A549 (cell line): ENCODE measurements at regions not wholly inside any gene's neighbourhood (a gene's known extent, or its start where the extent isn't known, plus 50 kb on each side); places are given as distances from the start of the nearest gene placed in this dataset.

Source experiments
- ATAC-seq, 2 experiments: fragments of 200-7000 bp in 1 of 2; fragments of >200 bp in 1 of 2; cut with Nextera tagmentation in 1 of 2; cut with Tn5 transposase in 1 of 2; 3 replicates each; pipeline versions ENCODE4 v1.8.0 to v1.9.1; 2018 to 2020; ENCODE audit warnings: mild to moderate bottlenecking in 1 of 2, moderate library complexity in 1 of 2
- CTCF ChIA-PET: fragments of 300-600 bp; sonication (Branson Sonifier 250); formaldehyde crosslinking; extraction: SDS; loops from one replicate; lab custom pipeline; 2021; ENCODE audit warnings: antibody characterized with exemption, inconsistent platforms; lab: Yijun Ruan, JAX
- POLR2A ChIA-PET: fragments of 350-600 bp; formaldehyde crosslinking; extraction: SDS; loops from one replicate; lab custom pipeline; 2021; ENCODE audit warnings: antibody characterized with exemption, inconsistent platforms; lab: Yijun Ruan, JAX
- DNase-seq, 2 experiments: peaks; one replicate each; pipeline versions ENCODE4 v3.0.0 to v3.0.0-alpha.2; 2011 to 2016; ENCODE audit warnings: low read depth in 1 of 2, low spot score in 1 of 2
- FAIRE-seq: peaks from 2 replicates; lab custom pipeline; 2011; peaks lifted over from hg19 to GRCh38; lab: Jason Lieb, UNC
- H3K27ac ChIP-seq, 2 experiments: fragments of >200 bp; sonication (Bioruptor Twin); formaldehyde crosslinking; 3 replicates each; pipeline ENCODE4 v1.5.1; 2016 to 2017
- H3K4me1 ChIP-seq: fragments of >200 bp; sonication (Bioruptor Twin); formaldehyde crosslinking; 3 replicates; pipeline ENCODE4 v1.6.1; 2016
- H3K4me2 ChIP-seq: fragments of >200 bp; sonication (Bioruptor Twin); formaldehyde crosslinking; 3 replicates; pipeline ENCODE4 v1.6.1; 2016
- H3K4me3 ChIP-seq: fragments of >200 bp; sonication (Bioruptor Twin); formaldehyde crosslinking; 3 replicates; pipeline ENCODE4 v1.5.1; 2016
- H3K9me3 ChIP-seq: fragments of >200 bp; sonication (Bioruptor Twin); formaldehyde crosslinking; 3 replicates; pipeline ENCODE4 v1.6.1; 2016
- BCL3 ChIP-seq: fragments of >200 bp; sonication (Bioruptor Twin); formaldehyde crosslinking; IDR thresholded peaks from 3 replicates; pipeline ENCODE4 v1.6.1; 2016
- BHLHE40 ChIP-seq: IDR thresholded peaks from 2 replicates; pipeline ENCODE4 v1.6.1; 2012; ENCODE audit warnings: low read depth, low read length, inconsistent platforms
- CBX2 ChIP-seq: fragments of 200-600 bp; sonication (generic); IDR thresholded peaks from 2 replicates; pipeline ENCODE4 v1.6.1; 2016; ENCODE audit warnings: low read depth, mild to moderate bottlenecking, borderline replicate concordance
- CBX8 ChIP-seq: fragments of 200-600 bp; sonication (generic); IDR thresholded peaks from 2 replicates; pipeline ENCODE4 v1.6.1; 2016
- EP300 ChIP-seq, 2 experiments: fragments of >200 bp; sonication (Bioruptor Twin); formaldehyde crosslinking; IDR thresholded peaks; 2 replicates in 1 of 2; 3 replicates in 1 of 2; pipeline ENCODE4 v1.6.1; 2016 to 2017
- ESRRA ChIP-seq: fragments of 150-350 bp; IDR thresholded peaks from 2 replicates; pipeline ENCODE4 v1.6.1; 2014; ENCODE audit warnings: mild to moderate bottlenecking, low read length, borderline replicate concordance
- FOSB ChIP-seq: fragments of 250-450 bp; sonication (Bioruptor Pico); IDR thresholded peaks from 2 replicates; pipeline ENCODE4 v1.5.0; 2020; ENCODE audit warnings: mild to moderate bottlenecking, moderate library complexity
- FOSL2 ChIP-seq, 2 experiments: fragments of 450-650 bp in 1 of 2; fragments of >200 bp in 1 of 2; sonication (Bioruptor Twin) in 1 of 2; formaldehyde crosslinking; IDR thresholded peaks; 2 replicates each; pipeline versions ENCODE4 v1.5.0 to v1.6.1; 2016 to 2020; ENCODE audit warnings: mild to moderate bottlenecking in 1 of 2, moderate library complexity in 1 of 2
- FOXS1 ChIP-seq: fragments of 250-450 bp; sonication (Bioruptor Pico); IDR thresholded peaks from 2 replicates; pipeline ENCODE4 v1.5.0; 2020; ENCODE audit warnings: mild to moderate bottlenecking, moderate library complexity
- GATA3 ChIP-seq: IDR thresholded peaks from 2 replicates; pipeline ENCODE4 v1.6.1; 2012; ENCODE audit warnings: borderline replicate concordance
- HES2 ChIP-seq: fragments of >200 bp; sonication (Bioruptor Twin); formaldehyde crosslinking; IDR thresholded peaks from 2 replicates; pipeline ENCODE4 v1.6.1; 2016
- HEYL ChIP-seq: fragments of 250-450 bp; sonication (Bioruptor Pico); IDR thresholded peaks from 2 replicates; pipeline ENCODE4 v1.8.0; 2021; ENCODE audit warnings: mild to moderate bottlenecking, moderate library complexity
- HMGXB4 ChIP-seq: fragments of 250-450 bp; sonication (Bioruptor Pico); IDR thresholded peaks from 2 replicates; pipeline ENCODE4 v1.5.0; 2021; ENCODE audit warnings: mild to moderate bottlenecking, moderate library complexity, borderline replicate concordance
- JUN ChIP-seq, 2 experiments: fragments of >200 bp; sonication (Bioruptor Twin); formaldehyde crosslinking; IDR thresholded peaks; 2 replicates in 1 of 2; 3 replicates in 1 of 2; pipeline ENCODE4 v1.6.1; 2016 to 2017
- JUNB ChIP-seq: fragments of >200 bp; sonication (Bioruptor Twin); formaldehyde crosslinking; IDR thresholded peaks from 2 replicates; pipeline ENCODE4 v1.6.1; 2016
- MAFK ChIP-seq: fragments of 450-650 bp; IDR thresholded peaks from 2 replicates; pipeline ENCODE4 v1.6.1; 2014; ENCODE audit not compliant: partially characterized antibody
- MAZ ChIP-seq: fragments of 150-350 bp; IDR thresholded peaks from 2 replicates; pipeline ENCODE4 v1.6.1; 2014; ENCODE audit warnings: antibody characterized with exemption, low read depth, low read length, borderline replicate concordance
- NFE2L2 ChIP-seq: fragments of 150-350 bp; conservative IDR thresholded peaks from 2 replicates; pipeline ENCODE4 v1.6.1; 2014; ENCODE audit warnings: low read length
- NPAS2 ChIP-seq: fragments of 250-450 bp; sonication (Bioruptor Pico); IDR thresholded peaks from 2 replicates; pipeline ENCODE4 v1.8.0; 2022; ENCODE audit warnings: mild to moderate bottlenecking, moderate library complexity, borderline replicate concordance
- PBX3 ChIP-seq: IDR thresholded peaks from 2 replicates; pipeline ENCODE4 v1.6.1; 2012
- RNF2 ChIP-seq: fragments of 200-600 bp; sonication (generic); IDR thresholded peaks from 2 replicates; pipeline ENCODE4 v1.6.1; 2016; ENCODE audit warnings: low read depth, mild to moderate bottlenecking, antibody characterized with exemption, moderate library complexity, borderline replicate concordance
- SMC3 ChIP-seq: fragments of >200 bp; sonication (Bioruptor Twin); formaldehyde crosslinking; IDR thresholded peaks from 3 replicates; pipeline ENCODE4 v1.6.1; 2018; ENCODE audit warnings: inconsistent platforms
- SREBF2 ChIP-seq: fragments of 450-650 bp; IDR thresholded peaks from 2 replicates; pipeline ENCODE4 v1.6.1; 2014; ENCODE audit warnings: mild to moderate bottlenecking, moderate library complexity
- TFCP2L1 ChIP-seq: fragments of 250-450 bp; sonication (Bioruptor Pico); IDR thresholded peaks from 2 replicates; pipeline ENCODE4 v1.5.0; 2021; ENCODE audit warnings: mild to moderate bottlenecking
- ZC3H11A ChIP-seq: fragments of 450-650 bp; IDR thresholded peaks from 2 replicates; pipeline ENCODE4 v1.6.1; 2014; ENCODE audit warnings: antibody characterized with exemption, mild to moderate bottlenecking
- ZNF302 ChIP-seq: fragments of 250-450 bp; sonication (Bioruptor Pico); IDR thresholded peaks from 2 replicates; pipeline ENCODE4 v1.9.0; 2021; ENCODE audit warnings: inconsistent platforms, mild to moderate bottlenecking, moderate library complexity
- ZSCAN20 ChIP-seq: fragments of 250-450 bp; sonication (Bioruptor Pico); IDR thresholded peaks from 2 replicates; pipeline ENCODE4 v1.8.0; 2022; ENCODE audit warnings: mild to moderate bottlenecking, moderate library complexity
- WGBS: methylation state at CpG from one replicate; pipeline ENCODE4 v1.1.6; 2017; ENCODE audit errors: missing lambda C conversion rate; 5-methylcytosine and 5-hydroxymethylcytosine counted together
- TF ChIP-seq, protein P1 (sequence below): fragments of 150-350 bp; IDR thresholded peaks from 2 replicates; pipeline ENCODE4 v1.6.1; 2014; ENCODE audit warnings: low read depth, mild to moderate bottlenecking, low read length
- TF ChIP-seq, protein P2 (sequence below): fragments of >200 bp; sonication (Bioruptor Twin); formaldehyde crosslinking; IDR thresholded peaks from 3 replicates; pipeline ENCODE4 v1.5.1; 2016

DNA sequence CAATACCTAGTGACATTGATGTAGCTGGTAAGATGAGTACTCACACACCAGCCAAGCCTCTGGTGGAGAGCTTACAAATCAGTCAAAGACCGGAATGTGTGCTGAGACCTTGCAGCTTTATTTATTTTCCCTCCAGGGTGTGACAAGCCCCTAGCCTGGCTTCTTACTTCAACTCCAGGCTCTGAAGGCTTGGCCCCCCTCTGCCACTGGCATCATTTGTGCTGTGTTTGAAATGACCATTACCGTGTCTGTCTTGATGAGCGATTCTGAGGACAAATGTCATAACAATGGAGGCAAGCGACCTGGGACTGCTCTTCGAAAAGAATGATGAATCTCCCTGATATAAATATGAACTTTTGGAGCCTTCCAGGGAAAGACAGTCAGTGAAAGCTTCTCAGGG lies 749.9 kb upstream of the HS6ST1 start:
- H3K9me3 ChIP-seq: no peaks in the 10 kb centered on the region
- no peak for FAIRE-seq
- no peak overlapping the region for H3K4me3 ChIP-seq
- no peak for TF ChIP-seq CBX2
- TF ChIP-seq FOSB (CRISPR knock-in tag): no peak
- TF ChIP-seq BCL3: no peak
- TF ChIP-seq PBX3: no peak
- no peak for TF ChIP-seq MAZ
- TF ChIP-seq FOSL2 (IDR thresholded peaks at IDR 0.05): no peak
- no peak for TF ChIP-seq FOSL2 (CRISPR knock-in tag; IDR thresholded peaks at IDR 0.05)
- TF ChIP-seq BHLHE40: no peak
- TF ChIP-seq RNF2: no peak
- no peak for TF ChIP-seq TFCP2L1
- no peak for TF ChIP-seq HES2
- TF ChIP-seq SMC3: no peak
- TF ChIP-seq HMGXB4 (CRISPR knock-in tag): no peak
- TF ChIP-seq, protein P1, sequence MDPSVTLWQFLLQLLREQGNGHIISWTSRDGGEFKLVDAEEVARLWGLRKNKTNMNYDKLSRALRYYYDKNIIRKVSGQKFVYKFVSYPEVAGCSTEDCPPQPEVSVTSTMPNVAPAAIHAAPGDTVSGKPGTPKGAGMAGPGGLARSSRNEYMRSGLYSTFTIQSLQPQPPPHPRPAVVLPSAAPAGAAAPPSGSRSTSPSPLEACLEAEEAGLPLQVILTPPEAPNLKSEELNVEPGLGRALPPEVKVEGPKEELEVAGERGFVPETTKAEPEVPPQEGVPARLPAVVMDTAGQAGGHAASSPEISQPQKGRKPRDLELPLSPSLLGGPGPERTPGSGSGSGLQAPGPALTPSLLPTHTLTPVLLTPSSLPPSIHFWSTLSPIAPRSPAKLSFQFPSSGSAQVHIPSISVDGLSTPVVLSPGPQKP: no peak
- no peak for TF ChIP-seq NPAS2 (CRISPR knock-in tag)
- TF ChIP-seq HEYL (CRISPR knock-in tag): no peak
- TF ChIP-seq FOXS1 (CRISPR knock-in tag): no peak
- no peak for TF ChIP-seq NFE2L2
- TF ChIP-seq ZNF302 (CRISPR knock-in tag): no peak
- TF ChIP-seq ZC3H11A: no peak
- TF ChIP-seq, all 56 proteins: peak for 0
- CTCF ChIA-PET: no interaction called here
- DNase-seq (no peak), ATAC-seq (no peak)
- no peaks in the 10 kb centered on the region for H3K4me1 ChIP-seq
- POLR2A ChIA-PET: no interaction called here
- H3K27ac ChIP-seq: no peak overlapping the region
- no peak overlapping the region for H3K4me2 ChIP-seq
- 60% methylated on average over 5 of the region's 5 CpGs for WGBS

DNA sequence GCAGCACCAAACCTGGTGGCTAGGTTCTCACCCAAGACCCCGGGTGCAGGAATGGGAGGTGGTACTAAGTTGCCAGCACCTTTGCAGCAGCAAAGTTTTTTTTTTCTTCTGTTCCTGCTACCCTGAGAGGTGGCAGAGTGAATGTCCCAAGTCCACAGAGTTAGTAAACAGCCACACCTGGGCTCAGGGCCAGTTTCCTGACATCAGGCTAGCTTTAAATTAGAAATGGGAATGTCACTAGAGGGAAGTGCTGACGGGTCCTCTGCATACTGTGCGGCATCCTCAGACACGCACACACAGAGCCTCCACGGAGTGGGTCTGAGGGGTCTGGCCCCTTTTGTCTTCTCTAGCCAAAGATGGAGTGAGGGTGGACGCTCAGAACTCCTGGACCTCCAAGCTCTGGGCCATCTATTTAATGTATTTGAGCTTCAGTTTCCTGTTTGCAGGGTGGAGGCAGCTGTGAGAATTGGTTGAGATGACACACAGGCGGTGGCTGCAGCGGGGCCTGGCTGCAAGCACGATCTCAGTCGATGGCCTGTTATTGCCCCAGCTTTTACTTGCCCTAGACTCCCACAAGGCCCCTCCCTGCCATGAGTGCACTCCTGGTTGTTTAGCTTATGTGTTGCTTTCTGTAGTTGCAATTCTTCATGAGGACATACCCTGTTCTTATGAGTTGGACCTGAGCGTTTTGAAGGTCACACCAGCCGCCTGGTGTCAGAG lies 751.4 kb upstream of the HS6ST1 start:
- no peak for ATAC-seq
- Histone ChIP-seq H3K9me3 (no peaks in the 10 kb centered on the region), H3K4me3 (no peak overlapping the region), H3K4me2 (no peak overlapping the region), H3K27ac (no peak overlapping the region), H3K4me1 (no peaks in the 10 kb centered on the region)
- 44% methylated on average over 12 of the region's 12 CpGs for WGBS
- POLR2A ChIA-PET: no interaction called here
- CTCF ChIA-PET: no interaction called here
- FAIRE-seq: no peak
- no peak for DNase-seq
- no peak for TF ChIP-seq EP300 (IDR thresholded peaks at IDR 0.05)
- TF ChIP-seq SMC3: no peak
- TF ChIP-seq ESRRA: no peak
- no peak for TF ChIP-seq GATA3
- no peak for TF ChIP-seq MAFK
- no peak for TF ChIP-seq SREBF2
- no peak for TF ChIP-seq CBX2
- TF ChIP-seq CBX8: no peak
- TF ChIP-seq JUNB: no peak
- no peak for TF ChIP-seq ZC3H11A
- TF ChIP-seq BCL3: no peak
- TF ChIP-seq, protein P2, sequence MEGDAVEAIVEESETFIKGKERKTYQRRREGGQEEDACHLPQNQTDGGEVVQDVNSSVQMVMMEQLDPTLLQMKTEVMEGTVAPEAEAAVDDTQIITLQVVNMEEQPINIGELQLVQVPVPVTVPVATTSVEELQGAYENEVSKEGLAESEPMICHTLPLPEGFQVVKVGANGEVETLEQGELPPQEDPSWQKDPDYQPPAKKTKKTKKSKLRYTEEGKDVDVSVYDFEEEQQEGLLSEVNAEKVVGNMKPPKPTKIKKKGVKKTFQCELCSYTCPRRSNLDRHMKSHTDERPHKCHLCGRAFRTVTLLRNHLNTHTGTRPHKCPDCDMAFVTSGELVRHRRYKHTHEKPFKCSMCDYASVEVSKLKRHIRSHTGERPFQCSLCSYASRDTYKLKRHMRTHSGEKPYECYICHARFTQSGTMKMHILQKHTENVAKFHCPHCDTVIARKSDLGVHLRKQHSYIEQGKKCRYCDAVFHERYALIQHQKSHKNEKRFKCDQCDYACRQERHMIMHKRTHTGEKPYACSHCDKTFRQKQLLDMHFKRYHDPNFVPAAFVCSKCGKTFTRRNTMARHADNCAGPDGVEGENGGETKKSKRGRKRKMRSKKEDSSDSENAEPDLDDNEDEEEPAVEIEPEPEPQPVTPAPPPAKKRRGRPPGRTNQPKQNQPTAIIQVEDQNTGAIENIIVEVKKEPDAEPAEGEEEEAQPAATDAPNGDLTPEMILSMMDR: no peak
- TF ChIP-seq ZSCAN20: no peak
- TF ChIP-seq JUN (IDR thresholded peaks at IDR 0.05): no peak
- no peak for TF ChIP-seq RNF2
